HFFc6 (cell line): ENCODE measurements at regions not wholly inside any gene's neighbourhood (a gene's known extent, or its start where the extent isn't known, plus 50 kb on each side); places are given as distances from the start of the nearest gene placed in this dataset.
A peak's percentile ranks its signal among the peaks of the same experiment; 100 is the strongest.

ENCODE experiments used
- DNase-seq: peaks from one replicate; pipeline ENCODE4 v3.0.0-alpha.2; 2018
- H3K27ac Mint-ChIP-seq: 2 replicates; pipeline ENCODE4 v1.8.0; 2020; ENCODE audit warnings: mild to moderate bottlenecking, mixed read lengths
- H3K27me3 Mint-ChIP-seq: 2 replicates; pipeline ENCODE4 v1.8.0; 2021; ENCODE audit warnings: mild to moderate bottlenecking, moderate library complexity, mixed read lengths; ENCODE audit not compliant: insufficient read depth
- H3K36me3 Mint-ChIP-seq: 2 replicates; pipeline ENCODE4 v1.8.0; 2021; ENCODE audit warnings: low read depth, mixed read lengths
- H3K4me1 Mint-ChIP-seq: 2 replicates; pipeline ENCODE4 v1.8.0; 2020; ENCODE audit warnings: low read depth, mixed read lengths
- H3K4me3 Mint-ChIP-seq: 2 replicates; pipeline ENCODE4 v1.8.0; 2020; ENCODE audit warnings: mild to moderate bottlenecking, moderate library complexity, mixed read lengths
- H3K9me3 Mint-ChIP-seq: 2 replicates; pipeline ENCODE4 v1.8.0; 2020; ENCODE audit warnings: mild to moderate bottlenecking, mixed read lengths
- TF ChIP-seq, protein P1 (sequence below): fragments of 200-600 bp; sonication (generic); IDR thresholded peaks from 2 replicates; pipeline ENCODE4 v1.5.0; 2021; ENCODE audit warnings: antibody characterized with exemption, mild to moderate bottlenecking

DNA sequence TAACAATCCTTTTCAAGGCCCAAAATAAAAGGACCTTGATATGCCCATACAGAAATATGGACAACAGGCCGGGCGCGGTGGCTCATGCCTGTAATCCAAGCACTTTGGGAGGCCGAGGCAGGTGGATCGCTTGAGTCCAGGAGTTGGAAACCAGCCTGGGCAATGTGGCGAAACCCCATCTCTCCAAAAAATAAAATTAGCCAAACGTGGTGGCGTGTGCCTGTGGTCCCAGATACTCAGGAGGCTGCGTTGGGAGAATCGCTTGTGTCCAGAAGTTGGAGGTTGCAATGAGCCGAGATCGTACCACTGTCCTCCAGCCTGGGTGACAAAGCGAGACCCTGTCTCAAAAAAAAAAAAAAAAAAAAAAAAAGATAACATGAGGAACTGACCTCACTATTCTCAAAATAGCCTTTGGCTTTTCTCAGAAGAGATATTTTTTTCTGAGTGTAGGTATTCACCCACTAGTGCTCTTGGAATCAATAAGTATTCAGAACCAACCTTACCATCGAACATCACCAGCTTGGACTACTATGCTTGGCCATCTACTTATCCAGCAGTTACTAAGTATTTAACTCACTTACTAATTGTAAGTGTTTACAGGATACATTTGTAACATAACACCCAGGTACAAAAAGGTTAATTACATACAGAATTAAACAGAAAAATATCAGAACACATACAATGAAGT is 99.2 kb downstream of the OR2B2 start:
- Mint-ChIP-seq H3K27me3 (peaks cover 11% of the 10 kb centered on the region; the same call in 1 of the 2 replicates), H3K9me3 (no peaks in the 10 kb centered on the region), H3K36me3 (no peaks in the 10 kb centered on the region), H3K4me3 (peak overlapping the region; percentile 41; the same call in 1 of the 2 replicates), H3K4me1 (peaks cover 59% of the 10 kb centered on the region), H3K27ac (peak overlapping the region; percentile 24; the same call in 1 of the 2 replicates)
- no peak for DNase-seq
- TF ChIP-seq, protein P1, sequence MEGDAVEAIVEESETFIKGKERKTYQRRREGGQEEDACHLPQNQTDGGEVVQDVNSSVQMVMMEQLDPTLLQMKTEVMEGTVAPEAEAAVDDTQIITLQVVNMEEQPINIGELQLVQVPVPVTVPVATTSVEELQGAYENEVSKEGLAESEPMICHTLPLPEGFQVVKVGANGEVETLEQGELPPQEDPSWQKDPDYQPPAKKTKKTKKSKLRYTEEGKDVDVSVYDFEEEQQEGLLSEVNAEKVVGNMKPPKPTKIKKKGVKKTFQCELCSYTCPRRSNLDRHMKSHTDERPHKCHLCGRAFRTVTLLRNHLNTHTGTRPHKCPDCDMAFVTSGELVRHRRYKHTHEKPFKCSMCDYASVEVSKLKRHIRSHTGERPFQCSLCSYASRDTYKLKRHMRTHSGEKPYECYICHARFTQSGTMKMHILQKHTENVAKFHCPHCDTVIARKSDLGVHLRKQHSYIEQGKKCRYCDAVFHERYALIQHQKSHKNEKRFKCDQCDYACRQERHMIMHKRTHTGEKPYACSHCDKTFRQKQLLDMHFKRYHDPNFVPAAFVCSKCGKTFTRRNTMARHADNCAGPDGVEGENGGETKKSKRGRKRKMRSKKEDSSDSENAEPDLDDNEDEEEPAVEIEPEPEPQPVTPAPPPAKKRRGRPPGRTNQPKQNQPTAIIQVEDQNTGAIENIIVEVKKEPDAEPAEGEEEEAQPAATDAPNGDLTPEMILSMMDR: no peak

DNA sequence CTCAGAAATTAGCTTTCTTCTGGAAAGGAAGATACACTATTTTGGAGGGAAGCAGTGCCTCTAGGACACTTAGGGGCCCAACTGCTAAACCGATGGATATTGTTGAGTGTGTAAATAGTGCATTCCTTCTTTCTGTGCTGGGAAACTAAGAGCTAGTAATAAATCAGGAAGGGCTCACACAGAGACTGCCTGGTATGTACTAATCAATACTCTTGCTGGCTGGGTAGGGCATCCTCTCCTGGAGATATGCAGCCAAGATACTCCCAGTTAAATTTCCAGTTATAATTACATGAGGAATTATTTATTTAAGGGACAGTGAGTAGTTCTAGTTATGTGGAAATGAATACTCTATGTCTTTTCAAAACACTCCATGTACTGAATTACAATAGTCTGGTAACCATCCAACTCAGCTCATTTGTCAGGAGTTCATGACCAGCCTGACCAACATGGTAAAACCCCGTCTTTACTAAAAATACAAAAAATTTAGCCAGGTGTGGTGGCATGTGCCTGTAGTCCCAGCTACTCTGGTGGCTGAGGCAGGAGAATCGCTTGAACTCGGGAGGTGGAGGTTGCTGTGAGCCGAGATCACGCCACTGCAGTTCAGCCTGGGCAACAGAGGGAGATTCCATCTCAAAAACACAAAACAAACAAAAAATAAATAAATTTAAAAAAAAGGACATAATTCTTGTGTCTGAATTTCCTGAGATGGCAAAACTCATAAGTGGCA is 100.0 kb downstream of the OR2B2 start:
- Mint-ChIP-seq H3K4me3 (peak overlapping the region; percentile 50; the same call in 1 of the 2 replicates), H3K27ac (peak overlapping the region; percentile 52; the same call in 1 of the 2 replicates), H3K27me3 (peaks cover 17% of the 10 kb centered on the region), H3K9me3 (no peaks in the 10 kb centered on the region), H3K4me1 (peaks cover 64% of the 10 kb centered on the region), H3K36me3 (no peaks in the 10 kb centered on the region)
- TF ChIP-seq, protein P1: no peak
- no peak for DNase-seq

DNA sequence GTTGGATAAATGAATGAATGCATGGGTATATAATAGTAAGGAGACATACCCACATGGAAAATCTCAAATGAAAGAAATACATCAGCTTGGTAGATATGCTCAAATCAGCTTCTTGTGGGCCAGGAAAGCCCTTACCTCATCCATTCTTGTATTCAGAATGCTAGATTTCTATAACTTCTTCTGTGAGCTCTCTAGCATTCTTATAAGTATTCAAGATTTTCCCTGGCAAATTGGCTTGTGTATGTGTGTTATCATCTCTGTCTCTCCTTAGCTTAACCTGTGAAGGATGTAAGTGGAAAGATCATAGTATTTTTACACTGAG is 100.8 kb downstream of the OR2B2 start:
- TF ChIP-seq, protein P1: no peak
- H3K27me3 Mint-ChIP-seq: peaks cover 18% of the 10 kb centered on the region
- no peaks in the 10 kb centered on the region for H3K9me3 Mint-ChIP-seq
- H3K27ac Mint-ChIP-seq: peak overlapping the region; percentile 97
- peak overlapping the region; percentile 95 for H3K4me3 Mint-ChIP-seq
- H3K4me1 Mint-ChIP-seq: peaks cover 73% of the 10 kb centered on the region
- no peaks in the 10 kb centered on the region for H3K36me3 Mint-ChIP-seq
- DNase-seq: no peak

DNA sequence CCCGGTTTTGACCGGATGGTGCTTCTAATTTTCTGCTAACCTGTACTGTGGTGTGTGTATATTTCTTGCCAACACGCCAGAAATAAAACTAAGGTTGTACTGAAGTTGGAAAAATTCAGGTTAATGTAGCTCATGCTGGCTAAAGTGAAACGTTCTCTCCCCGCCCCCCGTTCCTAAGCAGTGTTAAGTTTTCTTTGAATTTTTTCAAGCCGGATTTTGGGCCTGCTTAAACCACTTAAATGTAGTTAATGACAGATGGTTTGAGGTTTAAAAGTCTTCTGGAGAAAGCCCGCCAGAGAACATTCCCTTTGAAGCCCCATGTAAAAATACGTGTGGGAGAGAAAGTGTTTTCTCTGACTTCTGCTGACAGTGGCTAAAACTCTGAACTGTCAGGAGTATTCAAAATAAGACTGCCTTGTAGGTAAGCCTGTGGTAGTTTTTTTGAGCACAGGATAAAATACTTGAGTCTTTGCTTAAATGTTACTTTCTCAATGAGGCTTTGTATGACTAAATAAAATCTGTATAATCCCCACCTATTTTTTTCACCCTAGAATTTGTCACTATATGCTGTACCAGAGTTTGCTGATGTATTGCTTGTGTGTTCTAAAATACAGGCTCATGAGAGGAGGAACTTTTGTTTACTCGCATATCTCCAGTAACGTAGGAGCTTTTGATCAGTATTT is 101.3 kb downstream of the OR2B2 start:
- peaks cover 19% of the 10 kb centered on the region for H3K27me3 Mint-ChIP-seq
- no peaks in the 10 kb centered on the region for H3K9me3 Mint-ChIP-seq
- no peak for DNase-seq
- H3K27ac Mint-ChIP-seq: peak overlapping the region; percentile 97
- TF ChIP-seq, protein P1: no peak
- H3K4me3 Mint-ChIP-seq: peak overlapping the region; percentile 95
- peaks cover 76% of the 10 kb centered on the region for H3K4me1 Mint-ChIP-seq
- no peaks in the 10 kb centered on the region for H3K36me3 Mint-ChIP-seq

DNA sequence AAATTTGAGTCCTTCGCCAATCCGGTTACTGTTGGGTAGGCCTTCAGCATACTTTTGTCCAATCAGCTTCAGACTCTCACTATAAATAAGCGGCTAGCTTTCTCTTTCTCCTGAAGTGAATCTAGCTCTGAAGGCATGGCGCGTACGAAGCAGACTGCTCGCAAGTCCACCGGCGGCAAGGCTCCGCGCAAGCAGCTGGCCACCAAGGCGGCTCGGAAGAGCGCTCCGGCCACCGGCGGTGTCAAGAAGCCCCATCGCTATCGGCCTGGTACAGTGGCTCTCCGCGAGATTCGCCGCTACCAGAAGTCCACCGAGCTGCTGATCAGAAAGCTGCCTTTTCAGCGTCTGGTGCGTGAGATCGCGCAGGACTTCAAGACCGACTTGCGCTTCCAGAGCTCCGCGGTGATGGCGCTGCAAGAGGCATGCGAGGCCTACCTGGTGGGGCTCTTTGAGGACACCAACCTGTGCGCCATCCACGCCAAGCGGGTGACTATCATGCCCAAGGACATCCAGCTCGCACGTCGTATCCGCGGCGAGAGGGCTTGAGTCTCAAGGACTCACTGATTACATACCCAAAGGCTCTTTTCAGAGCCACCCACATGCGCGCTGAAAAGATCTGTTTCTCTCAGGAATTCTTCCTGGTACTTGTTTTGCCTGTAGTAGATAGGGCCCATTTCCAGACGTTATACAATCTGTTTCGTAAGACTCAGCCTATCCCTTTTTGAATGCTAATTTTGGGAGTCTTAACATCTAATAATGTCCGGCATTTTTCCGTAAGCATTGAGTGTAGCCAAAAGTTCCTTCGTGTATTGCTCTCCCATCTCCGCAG is 102.0 kb downstream of the OR2B2 start:
- Mint-ChIP-seq H3K36me3 (no peaks in the 10 kb centered on the region), H3K9me3 (no peaks in the 10 kb centered on the region), H3K4me3 (peak overlapping the region; percentile 95), H3K27me3 (peaks cover 18% of the 10 kb centered on the region), H3K27ac (peak overlapping the region; percentile 97), H3K4me1 (peaks cover 74% of the 10 kb centered on the region)
- TF ChIP-seq, protein P1: peak; percentile 26; the same call in 1 of the 2 replicates
- peak; percentile 98 for DNase-seq
